CD4-positive, alpha-beta T cell treated with Interferon gamma for 1 hour (primary cell): ENCODE measurements at regions not wholly inside any gene's neighbourhood (a gene's known extent, or its start where the extent isn't known, plus 50 kb on each side); places are given as distances from the start of the nearest gene placed in this dataset.

ENCODE experiments used
- DNase-seq: peaks from one replicate; pipeline ENCODE4 v3.0.0-alpha.2; 2020

DNA sequence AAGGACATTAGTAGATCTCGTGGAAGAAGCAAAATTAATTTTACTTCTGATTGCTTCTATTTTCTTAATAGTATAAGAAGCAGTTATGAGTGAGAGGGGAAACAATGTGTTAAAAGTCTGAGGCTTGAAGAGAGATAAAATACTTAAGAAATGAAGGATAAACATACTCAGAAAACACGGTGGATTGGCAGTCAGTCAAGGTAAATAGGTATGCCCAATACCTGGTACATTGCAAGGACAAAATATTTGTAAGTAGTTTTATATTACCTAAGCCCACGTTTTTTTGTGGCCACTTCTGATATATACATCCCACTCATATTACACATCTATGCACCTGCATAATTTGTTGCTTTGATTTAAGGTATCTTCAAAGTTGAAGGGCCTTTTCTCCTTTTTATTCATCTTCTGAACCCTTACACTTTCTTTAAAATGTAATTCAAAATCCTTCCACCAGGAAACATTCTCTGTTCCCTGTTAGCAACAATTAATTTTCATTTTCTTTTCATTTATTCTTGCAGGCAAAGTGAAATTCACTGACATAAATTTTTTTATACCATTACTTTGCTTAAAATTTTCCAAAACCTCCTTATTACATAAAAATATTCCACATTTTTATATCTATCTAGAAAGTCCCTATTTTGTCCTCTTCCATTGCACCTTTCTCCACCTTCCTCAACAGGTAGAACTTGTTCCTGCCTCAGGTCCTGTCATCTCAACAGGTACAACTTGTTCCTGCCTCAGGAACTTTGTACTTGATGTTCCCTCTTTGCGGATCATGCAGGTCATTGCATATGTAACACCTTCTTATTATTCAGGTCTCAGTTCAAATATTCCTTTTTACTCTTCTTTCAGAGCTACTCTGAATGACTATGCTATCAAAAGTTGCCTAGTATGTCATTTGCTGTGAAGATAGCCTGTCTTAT, 755.7 kb upstream of the ALCAM start:
- no peak for DNase-seq

DNA sequence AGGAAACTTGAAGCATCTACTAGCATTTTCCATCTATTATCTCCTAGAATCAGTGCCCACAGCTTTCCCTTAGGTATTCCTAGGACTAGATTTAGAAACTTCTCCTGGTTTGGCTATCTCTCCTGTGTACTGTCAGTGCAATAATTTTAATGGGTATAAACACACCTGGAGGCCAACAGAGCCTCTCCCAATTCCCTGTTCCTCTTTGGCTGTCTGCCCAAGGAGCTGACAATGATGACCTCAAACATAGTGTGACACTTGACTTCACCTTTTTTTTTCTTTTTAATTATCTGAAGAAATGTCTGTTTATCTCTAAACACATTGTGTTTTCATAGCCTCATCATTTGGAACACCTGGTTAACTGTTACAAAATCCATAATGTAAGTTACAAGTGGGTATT, 754.5 kb upstream of the ALCAM start:
- DNase-seq = no peak

DNA sequence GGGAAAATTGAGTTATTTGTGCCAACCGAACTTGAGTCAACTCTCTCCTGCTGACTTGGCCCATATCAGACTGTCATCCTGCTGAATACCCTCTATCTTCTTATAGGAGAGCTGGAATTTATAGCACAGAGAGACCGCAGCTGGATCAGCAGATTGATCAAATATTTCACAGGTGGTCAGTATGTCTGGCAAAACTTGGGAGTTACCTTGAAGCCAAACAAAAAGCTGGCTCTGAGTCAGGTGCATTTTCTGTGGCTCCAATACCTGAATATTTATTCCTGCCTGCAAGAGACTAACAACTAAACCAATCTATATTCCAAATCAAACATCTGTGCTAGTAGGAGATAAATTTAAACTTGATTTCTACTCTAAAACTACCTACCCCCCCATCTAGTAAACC, 752.1 kb upstream of the ALCAM start:
- DNase-seq = no peak

DNA sequence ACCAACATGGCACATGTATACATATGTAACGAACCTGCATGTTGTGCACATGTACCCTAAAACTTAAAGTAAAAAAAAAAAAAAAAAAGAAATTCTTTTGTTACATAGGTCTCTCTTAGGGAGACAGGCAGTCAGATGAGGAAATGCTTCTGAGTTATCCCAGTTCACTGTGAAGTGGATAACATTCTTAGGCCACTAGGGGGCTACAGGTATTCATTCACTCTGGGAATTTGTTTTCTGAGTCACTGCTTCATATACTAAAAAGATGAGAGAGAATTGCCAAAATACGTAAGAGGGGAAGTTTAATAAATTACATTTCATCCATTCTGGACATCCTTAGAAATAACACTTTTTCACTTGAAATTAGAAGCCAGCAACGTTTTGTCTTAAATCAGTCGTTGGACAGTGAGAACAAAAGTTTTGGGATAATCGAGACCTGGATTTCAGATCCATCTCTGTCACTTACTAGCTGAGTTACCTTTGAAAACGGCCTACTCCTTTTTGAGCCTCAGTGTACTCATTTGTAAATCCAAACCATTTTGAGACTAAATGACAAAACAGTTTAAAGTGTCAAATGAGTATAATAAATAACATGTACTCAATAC, 738.4 kb upstream of the ALCAM start:
- DNase-seq = no peak

DNA sequence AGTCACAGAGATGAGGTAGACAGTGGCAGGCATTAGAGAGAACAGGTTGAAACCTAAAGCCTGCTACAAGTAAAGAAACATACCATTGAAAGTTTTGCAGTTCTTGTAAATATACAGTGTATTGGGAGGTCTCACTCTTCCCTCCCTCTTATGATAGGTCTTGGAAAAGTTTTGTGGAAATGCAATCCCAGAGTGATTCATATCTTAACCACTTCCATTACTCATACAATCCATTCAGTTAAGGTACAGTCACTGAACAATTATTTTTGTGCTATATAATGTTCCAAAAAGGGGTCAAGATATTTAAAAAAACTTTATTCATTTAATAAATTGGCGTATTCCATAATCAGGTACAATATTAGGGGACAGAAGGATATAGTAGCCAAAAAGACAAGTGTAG, 737.7 kb upstream of the ALCAM start:
- DNase-seq = no peak

DNA sequence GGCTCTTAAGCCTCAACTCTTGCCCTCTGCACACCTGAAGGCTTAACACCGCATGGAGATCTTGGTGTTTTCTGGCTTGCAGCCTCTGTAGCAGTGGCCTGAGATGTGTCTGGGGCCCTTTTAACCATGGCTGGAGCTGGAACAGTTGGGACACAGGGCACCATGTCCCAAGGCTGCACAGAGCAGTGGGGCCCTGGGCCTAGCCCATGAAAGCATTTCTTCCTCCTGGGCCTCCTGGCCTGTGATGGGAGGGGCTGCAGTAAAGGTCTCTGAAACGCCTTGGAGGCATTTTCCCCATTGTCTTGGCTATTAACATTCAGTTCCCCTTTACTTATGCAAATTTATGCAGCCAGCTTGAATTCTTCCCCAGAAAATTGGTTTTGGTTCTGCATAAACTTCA, 735.5 kb upstream of the ALCAM start:
- no peak for DNase-seq

DNA sequence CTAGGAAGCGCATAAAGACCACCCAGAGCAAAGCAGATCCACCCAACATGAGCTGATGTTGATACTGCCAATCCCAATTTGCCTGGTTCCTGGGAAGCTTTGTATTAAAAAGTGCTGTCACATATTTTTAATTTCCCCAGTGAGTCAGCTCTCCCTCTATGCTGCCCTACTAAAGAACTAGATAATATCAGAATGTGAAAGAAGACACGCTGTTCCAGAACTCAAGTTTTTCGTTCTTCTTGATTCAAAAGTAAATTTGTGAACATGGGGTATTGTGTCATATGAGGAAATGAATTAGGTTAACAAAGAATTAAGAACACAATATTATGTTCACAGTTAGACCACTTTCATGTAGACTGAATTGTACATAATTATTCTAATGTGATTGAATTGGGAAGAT, 734.2 kb upstream of the ALCAM start:
- no peak for DNase-seq

DNA sequence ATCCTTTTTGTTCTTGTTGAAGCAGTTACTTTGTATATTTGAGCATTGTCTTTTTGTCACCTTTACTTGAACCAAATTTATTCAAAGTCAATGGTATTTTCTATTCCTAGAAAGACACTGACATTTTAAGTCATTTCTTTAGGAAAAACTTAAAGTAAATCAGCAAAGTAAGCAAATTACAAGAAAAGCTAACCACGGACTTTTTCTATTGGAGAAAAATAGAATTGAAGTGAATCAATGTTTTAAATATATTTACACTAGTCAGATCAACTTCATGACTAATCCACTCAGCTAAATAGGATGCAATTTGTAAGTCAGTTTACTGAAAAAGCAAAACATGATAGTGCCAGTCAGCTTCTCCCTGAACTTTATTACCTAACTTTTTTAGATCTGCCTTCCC, 733.8 kb upstream of the ALCAM start:
- no peak for DNase-seq

DNA sequence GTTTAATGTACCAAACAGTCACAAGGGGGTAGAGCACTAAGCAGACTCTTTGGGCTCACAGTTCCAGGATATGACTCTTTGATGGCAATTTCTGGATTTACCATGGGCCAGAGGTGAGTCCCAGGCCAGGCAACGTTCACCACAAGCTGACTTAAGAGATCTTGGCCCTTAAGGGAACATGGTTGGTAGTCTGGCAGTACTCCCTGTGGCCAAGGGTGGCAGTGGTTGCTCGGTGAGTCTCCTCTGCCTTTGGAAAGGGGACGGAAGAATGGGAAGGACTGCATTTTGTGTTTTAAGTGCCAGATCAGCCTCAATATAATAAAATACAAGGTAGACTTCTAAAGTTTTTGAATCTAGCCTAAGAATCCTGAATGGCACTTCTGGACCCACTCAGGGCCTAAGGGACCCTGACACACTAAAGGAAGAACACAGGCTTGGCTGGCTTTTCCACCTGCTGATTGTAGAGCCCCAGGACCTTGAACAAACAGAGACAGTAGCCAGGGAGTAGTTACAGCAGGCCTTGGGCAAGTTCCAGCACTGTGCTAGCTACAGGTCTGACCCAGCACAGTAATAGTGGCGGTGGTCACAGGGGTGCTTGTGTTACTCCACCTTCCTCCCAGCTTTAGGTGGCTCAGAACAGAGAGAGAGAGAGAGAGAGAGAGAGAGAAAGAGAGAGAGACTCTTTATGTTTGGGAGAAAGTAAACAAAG, 730.7 kb upstream of the ALCAM start:
- DNase-seq = no peak

DNA sequence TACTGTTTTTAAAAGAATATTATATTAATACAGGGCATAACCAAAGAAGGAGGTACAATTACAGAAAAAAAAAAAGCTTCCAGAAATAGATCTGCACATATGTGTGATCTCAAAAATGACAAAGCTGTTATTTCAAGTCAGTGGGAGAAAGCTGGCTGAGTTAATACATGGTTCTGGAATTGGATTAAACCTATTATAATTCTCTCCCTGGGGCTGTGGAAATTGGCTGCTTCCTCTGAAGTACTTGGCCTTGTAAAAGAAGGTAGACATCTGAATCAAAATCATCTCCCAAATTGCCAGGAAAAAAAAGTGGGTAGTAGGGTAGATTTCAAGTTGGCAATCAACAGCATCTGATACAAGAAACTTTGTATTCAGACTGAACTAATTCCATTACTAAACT, 723.9 kb upstream of the ALCAM start:
- no peak for DNase-seq

DNA sequence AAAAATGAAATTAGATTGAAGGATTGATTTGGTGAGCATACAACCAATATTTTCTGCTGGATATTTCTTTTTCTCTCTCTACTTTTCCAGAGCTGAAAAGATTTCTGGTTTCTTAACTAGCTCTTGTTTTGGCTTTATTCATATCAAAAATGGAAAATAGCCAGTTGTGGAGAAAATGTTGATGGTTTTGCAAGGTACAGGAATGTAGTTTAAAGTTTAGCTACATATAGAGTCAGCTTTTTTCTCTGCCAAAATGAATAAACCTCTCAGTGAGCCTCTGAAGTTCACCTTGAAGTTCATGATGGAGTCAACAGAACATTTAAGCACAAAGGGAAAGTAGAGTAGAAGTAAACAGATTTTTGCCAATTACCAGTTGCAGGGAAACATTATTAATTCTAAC, 720.5 kb upstream of the ALCAM start:
- no peak for DNase-seq

DNA sequence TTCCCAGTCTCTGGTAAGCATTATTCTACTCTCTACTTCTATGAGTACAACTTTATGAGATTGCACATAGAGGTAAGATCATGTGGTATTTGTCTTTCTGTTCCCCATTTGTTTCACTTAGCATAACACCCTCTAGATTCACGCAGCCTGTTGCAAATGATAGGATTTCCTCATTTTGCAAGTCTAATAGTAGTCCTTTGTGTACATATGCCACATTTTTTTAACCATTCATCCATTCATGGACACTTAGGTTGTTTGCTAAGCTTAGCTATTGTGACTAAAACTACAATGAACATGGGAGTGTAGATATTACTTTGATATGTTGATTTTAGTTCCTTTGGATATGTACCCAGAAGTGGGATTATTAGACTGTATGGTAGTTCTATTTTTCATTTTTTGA, 717.9 kb upstream of the ALCAM start:
- DNase-seq = no peak

DNA sequence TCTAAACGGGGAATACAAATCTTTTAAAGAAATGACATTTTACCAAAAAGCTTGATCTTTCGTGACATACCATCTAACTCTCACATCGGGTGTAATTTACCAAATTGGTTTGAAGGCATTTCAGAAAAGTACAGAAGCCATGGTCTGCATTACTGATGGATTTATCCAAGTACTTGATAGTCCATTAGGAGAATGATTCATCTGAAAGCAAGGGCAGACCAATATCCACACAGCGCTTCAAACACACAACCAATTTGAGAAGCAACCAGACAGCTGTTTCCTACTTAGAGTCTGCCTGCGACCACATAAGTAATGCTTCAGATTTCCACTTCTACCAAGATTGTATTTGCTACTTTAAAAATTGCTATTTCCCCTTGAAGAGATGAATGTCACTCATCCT, 697.6 kb upstream of the ALCAM start:
- DNase-seq = no peak

DNA sequence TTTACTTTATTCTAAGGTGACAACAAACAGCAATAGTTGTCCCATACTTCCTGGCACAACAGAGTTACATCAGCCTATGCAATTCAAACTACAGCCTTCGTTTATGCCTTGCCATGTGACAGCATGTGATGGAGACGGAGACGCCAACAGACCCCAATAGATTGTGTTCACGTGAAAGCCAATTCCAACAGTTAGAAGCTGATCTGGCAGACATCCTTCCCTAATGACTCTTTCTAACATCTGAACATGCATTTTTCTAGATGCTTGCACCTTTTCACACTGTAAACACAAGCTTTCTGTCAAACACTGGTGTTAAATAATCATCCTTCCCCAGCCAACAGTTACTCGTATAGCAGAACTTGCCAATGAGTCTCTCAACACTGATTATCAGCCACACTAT, 694.4 kb upstream of the ALCAM start:
- no peak for DNase-seq

DNA sequence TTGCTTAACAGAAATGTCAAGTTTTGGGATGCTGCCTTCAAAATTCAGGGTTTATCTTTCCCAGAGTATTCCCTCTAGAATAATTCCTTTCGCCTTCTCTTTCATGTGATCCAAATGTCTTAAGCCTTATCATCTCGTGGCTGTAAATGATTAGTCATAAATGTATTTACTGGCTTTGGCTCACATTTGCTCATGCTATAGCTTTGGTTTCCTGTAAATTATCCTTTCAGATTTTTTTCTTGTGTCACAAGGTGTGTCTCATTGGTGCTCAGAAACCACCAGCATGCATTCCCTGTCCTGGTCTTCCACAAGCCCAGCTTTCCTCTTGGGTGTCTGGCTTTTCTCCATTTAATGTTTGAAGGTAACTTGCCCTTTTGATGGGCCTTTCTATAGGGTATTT, 692.7 kb upstream of the ALCAM start:
- no peak for DNase-seq

DNA sequence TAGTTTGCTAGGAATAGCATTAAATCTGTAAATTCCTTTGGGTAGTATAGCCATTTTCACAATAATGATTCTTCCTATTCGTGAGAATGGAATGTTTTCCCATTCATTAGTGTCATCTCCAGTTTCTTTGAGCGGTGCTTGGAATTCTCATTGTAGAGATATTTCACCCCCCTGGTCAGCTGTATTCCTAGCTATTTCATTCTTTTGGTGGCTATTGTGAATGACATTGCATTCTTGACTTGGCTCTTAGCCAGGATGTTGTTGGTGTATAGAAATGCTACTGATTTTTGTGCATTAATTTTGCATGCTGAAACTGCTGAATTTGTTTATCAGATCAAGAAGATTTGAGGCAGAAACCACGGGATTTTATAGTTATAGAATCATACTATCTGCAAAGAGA, 690.5 kb upstream of the ALCAM start:
- DNase-seq = no peak

DNA sequence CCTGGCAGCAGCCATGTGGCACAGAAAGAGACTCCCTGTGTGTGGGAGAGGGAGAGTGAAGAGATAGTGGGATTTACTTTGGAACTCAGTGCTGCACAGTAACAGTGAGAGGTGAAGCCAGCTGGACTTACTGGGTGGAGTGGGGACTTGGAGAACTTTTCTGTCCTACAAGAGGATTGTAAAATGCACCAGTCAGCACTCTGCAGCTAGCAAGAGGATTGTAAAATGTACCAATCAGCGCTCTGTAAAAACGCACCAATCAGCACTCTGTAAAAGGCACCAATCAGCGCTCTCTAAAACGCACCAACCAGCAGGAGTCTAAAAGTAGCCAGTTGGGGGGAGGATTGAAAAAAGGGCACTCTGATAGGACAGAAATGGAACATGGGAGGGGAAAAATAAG, 688.8 kb upstream of the ALCAM start:
- no peak for DNase-seq

DNA sequence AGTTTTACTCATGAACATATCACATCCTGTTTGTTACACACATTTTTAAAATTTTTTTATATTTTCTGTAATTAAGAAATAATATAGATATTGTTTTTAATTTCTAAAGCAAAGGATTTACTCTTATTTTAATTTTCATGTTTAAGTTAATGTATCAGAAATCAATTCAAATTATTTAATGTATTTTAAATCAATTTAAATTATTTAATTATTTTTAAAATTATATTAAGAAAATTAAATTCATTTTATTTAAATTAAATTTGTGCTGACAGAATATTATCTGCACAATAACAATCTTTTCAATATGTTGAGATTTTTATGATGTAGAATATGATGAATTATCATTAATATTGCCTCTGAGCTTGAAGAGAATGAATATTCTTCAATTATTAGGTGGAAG, 681.2 kb upstream of the ALCAM start:
- no peak for DNase-seq

DNA sequence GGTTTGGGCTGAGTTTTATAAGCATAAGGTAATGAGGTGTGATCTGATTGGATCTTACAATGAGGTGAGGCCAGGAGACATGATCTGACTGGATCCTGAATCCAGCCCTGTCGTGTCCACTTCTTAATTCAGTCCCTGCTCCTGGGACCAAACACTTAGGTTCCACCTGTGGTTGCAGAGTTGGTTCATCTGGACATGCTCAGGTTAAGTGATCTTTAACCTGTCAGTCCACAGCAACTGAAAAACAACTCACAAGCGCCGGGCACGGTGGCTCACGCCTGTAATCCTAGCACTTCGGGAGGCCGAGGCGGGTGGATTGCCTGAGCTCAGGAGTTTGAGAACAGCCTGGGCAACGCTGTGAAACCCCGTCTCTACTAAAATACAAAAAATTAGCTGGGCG, 679.3 kb upstream of the ALCAM start:
- no peak for DNase-seq

DNA sequence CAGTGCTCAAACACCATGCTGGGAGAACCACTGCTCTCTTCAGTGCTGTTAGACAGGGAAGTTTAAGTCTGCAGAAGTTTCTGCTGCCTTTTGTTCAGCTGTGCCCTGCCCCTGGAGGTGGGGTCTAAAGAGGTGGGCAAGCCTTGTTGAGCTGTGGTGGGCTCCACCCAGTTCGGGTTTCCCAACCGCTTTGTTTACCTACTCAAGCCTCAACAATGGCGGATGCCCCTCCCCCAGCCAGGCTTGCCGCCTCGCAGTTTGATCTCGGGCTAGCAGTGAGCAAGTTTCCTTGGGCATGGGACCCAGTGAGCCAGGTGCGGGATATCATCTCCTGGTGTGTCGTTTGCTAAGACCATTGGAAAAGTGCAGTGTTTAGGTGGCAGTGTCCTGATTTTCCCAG, 670.2 kb upstream of the ALCAM start:
- no peak for DNase-seq

DNA sequence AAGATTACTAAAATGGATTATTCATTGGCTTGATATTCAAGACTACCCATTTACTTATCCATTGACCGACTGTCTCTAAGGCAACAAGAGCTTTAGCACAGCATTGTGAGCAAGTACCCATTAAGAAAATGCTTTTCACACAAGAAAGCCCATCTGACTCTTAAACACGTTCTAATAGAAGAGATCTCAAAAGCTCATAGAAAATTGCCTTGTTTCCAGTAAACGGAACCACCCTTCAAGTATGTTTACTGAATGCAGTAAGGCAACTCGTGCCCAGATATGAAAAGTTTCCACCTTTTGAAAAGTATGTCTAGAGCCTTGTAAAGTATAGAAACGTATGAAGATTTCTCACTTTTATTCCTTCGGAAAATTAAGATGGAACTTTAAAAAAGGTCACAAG, 655.3 kb upstream of the ALCAM start:
- DNase-seq = no peak

DNA sequence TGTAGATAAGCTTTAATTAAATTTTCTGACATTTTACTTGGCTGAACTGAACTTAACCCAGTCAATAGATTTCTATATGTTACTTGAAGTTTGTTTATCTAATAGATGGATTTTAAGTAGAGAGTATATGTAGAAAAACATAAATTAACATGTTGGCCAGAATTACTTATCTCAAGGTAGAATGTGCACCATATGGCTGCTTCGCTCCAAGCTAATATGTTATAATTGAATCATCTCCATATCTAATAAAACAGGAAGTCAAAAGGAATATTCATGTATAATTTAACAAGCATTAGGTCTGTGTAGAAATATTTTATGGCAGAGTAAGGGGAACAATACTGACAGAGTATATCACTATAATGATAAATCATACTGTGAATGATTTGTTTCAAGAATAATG, 650.7 kb upstream of the ALCAM start:
- DNase-seq = no peak

DNA sequence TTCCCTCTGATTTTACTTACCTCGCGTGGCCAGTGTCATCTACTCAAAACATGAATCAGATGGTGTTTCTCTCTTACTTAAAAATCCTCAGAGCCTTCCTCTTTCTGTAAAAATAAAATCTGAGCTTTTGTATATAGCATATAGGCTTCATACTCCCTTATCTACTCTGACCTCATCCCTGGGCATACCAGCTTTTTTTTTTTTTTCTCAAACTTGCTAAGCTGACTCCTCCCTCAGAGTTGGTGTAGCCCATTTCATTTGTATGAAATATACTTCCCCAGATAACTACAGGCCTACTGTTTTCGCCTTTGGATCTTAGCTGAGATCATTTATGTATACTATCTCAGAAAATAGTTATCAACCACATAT, 648.9 kb upstream of the ALCAM start:
- DNase-seq = no peak

DNA sequence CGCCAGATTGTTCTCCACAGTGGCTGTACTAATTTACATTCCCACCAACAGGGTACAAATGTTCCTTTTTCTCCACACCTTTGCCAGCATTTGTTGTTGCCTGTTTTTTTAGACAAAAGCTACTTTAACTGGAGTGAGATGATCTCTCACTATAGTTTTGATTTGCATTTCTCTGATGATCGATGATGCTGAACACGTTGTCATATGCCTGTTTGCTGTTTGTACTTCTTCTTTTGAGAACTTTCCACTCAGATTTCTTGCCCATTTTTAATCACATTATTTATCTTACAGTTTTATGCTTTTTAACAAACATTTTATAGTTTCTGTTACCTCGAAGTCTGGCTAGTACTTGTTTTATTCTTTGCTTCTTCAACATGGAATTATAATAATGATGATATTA, 643.7 kb upstream of the ALCAM start:
- no peak for DNase-seq
